ENCODE measurements at regions not wholly inside any gene's neighbourhood (a gene's known extent, or its start where the extent isn't known, plus 50 kb on each side); places are given as distances from the start of the nearest gene placed in this dataset.

DNA sequence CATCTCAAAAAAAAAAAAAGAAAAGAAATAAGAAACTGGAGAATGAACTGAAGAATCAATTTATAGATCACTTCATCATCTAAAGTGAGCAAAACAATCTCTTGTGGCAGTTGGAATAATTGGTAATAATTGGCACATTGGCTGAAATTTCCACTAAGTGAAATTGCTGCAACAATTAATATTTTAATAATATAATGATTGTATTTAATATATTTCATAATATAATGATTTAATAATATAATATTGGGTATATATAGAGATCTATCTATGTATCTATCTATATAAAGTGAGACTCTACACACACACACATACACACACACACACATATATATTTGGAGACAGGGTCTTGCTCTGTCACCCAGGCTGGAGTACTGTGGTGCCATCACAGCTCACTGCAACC, 81.2 kb upstream of the PRICKLE1 start:
- DNase-seq (ENCODE audit: low spot score) = no peak

DNA sequence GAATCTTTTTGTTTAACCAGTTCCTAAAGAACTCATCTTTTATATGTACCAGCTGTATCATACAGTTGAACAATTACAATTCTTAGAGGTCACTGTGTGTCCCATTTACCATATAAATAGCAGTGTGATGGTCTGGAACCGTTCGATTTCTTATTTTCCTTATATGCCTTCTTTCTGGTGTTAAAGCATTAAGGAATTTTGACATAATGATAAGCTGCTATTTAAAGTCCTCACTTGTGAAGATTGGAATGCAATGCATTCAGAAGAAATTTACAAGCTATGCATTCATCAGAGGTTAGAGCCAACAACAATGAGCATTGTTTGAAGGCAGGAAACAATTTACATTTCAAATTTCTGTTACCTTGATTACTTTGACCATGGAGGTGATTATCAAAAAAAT, 80.0 kb upstream of the PRICKLE1 start:
- DNase-seq (ENCODE audit: low spot score) = no peak

DNA sequence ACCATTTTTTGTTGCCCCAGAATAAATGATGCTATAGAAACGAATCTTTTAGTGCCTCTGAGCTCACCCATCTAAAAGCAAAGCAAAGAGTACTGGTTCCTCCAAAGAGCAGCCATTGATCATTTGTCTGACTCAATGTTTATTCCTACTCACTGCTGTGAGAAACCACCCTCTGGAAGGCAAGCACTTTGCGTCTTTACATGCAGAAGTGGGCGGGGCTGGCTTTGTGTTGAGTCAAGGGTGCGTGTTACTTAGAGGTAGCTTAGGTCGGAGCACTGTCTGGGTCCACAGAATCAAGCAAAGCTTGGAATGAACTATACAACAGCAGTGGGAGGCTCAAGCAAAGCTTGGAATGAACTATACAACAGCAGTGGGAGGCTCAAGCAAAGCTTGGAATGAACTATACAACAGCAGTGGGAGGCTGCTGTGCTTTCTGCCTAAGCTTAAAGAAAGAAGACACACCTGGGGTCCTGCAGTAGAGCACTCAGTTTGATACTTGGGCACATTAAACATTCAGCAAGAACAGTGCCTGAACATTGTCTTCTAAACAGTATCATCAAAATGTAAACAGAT, 77.2 kb upstream of the PRICKLE1 start:
- DNase-seq (ENCODE audit: low spot score) = no peak

GRCh38 chr12:42663621-42664020, 74.1 kb upstream of the PRICKLE1 start:
- DNase-seq (ENCODE audit: low spot score) = no peak

DNA sequence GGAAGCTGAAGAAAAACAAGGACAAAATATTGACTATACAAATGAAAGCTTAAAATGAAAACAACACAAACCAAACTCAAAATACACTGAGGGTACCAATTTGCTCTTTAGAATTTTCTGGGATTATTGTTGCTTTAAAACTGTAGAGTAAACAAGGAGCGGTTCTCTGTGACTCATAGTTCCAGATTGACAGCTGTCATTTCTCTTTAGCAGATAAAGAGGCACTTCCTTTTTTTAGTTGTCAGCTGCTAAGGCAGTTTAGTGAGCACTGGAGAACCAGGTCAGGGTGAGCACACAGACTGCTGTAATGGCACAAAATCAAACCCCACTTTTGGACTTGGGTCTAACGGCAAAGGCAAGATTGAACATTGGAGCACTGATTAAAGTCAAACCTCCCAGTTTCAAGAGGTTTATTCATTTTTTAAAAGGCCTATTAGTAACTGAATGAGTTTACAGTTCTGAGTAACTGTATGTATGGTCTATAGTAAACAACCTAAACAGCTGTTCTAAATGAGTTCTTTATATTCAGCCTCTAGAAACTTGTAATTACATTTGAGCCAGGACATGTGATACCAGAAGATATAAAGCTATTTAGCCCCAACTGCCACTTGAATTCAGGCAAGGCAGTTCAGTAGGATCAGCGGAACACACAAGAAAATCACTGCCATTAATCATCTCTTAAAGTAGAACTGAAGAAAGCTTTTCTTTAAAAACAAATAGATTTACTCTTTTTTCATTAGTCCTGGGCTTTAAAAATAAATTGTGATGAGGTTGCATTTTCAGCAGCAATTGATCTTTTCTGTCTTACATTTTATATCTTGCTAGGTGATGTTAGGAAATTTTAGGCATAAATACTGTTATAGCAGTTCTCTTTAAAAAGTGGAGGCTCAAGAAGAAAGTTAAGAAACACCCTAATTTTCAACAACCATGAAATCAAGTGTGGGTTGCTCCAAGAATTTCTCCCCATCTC, 71.7 kb upstream of the PRICKLE1 start:
- no peak for DNase-seq (ENCODE audit: low spot score)

DNA sequence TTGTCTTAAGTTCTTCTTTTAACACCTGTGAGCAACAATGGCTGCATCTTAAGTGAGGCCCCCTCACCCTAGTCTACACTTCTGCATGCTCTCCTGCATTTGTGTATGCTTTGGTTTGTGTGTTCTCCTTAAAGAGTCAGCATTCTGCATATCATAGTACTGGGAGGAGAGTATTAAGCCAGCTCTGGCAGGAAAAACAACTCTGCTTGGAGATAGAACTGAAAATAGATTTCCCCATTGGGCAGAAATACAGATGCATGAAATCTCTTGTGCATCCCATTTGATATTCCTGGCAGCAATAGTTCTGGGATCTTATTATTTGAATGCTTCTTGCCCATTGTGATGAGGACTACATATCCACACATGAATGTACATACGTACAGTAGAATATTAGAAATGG, 70.6 kb upstream of the PRICKLE1 start:
- DNase-seq (ENCODE audit: low spot score) = no peak

GRCh38 chr12:42652048-42652447, 62.5 kb upstream of the PRICKLE1 start:
- DNase-seq (ENCODE audit: low spot score) = peak; percentile 31

GRCh38 chr12:42648061-42648460, 58.5 kb upstream of the PRICKLE1 start:
- no peak for DNase-seq (ENCODE audit: low spot score)

DNA sequence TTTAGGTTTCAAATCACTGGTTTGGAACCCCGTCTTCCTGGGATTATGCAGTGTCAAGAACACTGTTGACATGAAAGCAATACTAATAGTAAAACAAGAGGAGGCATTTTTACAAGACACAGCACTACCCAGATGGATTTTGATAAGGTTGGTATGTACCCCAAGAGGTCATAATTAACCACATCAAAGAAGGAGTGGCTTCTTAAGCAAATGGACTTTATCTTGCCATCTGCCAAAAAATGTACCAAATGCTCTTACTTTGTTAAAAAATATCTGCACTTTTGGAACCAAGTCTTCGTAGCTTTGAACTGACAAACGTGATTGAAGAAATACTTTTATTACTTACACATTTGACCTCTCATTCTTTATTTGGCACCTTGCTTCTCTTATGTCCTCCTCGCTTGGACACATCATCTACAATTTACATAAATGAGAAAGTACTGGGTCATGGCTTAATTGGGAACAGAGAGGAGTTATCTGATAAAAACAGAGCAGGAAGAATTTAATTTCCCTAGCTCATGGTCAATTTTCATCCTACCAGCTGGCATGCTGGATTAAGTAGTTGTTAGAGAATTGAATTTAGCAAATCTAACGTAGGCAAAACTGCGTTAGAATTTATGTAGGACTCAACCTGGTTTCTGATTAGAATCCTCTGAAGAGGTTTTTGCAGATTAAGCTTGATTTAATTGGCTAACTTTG, 54.5 kb upstream of the PRICKLE1 start:
- DNase-seq (ENCODE audit: low spot score) = no peak

GRCh38 chr12:42641221-42641885, 51.8 kb upstream of the PRICKLE1 start:
- DNase-seq (ENCODE audit: low spot score) = no peak

GRCh38 chr12:42640391-42640790, 50.8 kb upstream of the PRICKLE1 start:
- no peak for DNase-seq (ENCODE audit: low spot score)

GRCh38 chr12:42639556-42639955, 50.0 kb upstream of the PRICKLE1 start:
- no peak for DNase-seq (ENCODE audit: low spot score)

Data from kidney tubule cell (primary cell).